Fibroblast of skin of back (primary cell): ENCODE measurements at regions not wholly inside any gene's neighbourhood (a gene's known extent, or its start where the extent isn't known, plus 50 kb on each side); places are given as distances from the start of the nearest gene placed in this dataset.

Experiments used
- DNase-seq: peaks from one replicate; pipeline ENCODE4 v3.0.0-alpha.2; 2013

DNA sequence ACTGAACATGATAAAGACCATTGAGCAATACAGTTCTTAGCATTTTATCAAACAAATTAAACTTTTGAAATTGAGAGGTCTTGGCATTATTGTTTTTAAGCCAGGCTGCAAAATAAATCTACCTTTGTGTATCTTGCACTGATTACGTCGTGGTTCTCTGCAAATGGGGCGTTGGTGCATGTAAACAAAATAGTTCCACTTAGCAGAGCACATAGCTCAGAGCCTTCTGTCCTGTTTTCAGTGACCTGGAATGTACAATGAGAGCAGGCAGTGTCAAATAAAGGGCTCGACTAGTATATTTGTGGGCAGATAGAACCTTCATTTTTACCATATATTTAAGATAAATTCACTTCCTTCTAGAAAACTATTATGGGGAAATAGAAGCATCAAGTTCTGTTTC lies 333.9 kb upstream of the SMIM30 start:
- no peak for DNase-seq

DNA sequence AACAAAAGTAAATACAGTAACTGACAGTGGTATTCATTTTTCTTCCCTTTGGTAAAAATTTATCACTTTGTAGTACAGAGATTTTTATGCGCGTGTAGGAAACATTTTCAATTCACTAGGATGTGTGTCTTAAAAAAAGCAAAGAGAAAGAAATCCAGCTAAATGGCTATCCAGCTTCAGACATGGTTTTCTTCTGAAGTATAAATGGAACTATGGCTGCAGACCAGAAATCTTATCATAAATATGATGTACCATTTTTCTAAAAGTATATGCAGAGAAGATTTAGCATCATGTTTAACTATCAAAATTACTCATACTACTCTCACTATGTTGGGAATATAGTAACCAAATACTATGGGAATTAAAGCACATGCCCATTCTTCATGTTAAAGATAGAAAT lies 328.4 kb upstream of the SMIM30 start:
- DNase-seq: no peak

DNA sequence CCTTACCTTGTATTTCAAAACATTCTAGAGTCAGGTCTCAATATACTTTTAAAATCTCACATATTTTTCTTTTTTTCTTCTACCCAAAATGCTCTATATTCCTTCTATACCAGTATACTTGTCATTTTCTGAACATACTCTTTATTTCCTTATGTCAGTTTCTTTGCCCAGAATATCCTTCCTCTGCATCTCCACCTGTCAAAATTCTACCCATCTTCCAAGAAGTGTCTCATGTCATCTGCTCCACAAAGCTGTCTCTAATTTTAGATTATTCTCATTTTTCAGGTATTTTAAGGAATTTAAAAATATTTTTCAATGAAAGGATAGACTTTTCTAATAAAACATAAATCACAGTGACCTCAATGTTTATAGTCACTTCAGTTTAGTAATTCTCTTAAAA lies 328.0 kb upstream of the SMIM30 start:
- no peak for DNase-seq

DNA sequence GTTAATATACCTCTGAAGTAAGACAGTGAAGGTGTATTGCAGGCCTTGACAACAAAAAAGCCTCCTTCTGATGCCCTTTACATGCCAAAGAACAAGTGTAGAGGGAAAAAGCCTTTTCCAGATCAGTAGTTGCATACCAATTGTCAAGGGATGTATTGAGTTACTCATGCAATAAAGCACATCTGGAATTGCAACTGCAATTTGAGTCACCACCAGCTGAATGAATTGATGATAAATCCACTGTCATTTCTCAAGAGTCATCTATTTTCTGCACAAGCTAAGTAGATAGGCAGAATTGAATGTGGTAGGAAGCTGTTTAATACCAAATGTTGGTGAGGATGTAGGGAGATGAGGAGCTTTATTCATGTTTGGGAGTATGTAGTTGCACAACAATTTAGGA lies 325.9 kb upstream of the SMIM30 start:
- DNase-seq: no peak

DNA sequence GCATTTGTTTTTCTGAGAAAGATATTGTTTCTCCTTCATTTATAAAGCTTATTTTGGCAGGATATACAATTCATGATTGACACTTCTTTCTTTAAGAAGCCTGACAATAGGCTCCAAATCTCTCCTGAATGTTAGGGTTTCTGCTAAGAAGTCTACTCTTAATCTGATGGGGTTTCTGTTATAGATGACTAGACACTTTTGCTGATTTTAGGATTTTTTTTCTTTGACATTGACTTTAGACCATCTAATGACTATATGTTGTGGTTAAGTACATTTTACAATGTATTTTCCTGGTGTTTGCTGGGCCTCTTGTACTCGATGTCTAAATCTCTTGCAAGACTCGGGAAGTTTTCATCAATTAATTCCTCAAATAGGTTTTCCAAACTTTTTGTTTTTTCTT lies 321.8 kb upstream of the SMIM30 start:
- no peak for DNase-seq

DNA sequence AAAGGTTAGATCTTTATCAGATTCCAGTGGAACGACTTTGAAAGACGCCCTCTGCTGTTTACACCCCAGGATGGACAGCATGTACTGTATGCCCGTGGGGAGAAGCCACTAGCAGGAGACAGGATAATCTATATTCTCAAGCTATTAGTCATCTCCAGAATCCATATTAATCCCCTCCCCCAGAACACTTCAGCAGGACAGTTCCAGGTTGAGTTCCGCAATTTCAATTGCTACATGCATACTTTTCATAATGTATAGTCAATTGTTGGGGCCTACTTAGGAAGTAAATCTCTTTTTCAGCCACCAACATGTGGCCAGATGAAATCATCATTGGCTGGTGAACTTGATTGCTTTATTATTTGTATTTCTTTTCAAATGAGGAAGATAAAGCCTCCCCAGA lies 313.1 kb upstream of the SMIM30 start:
- no peak for DNase-seq

- no peak for DNase-seq
These were observed 305.9 kb upstream of the SMIM30 start for GRCh38 chr7:113424185-113424817.

DNA sequence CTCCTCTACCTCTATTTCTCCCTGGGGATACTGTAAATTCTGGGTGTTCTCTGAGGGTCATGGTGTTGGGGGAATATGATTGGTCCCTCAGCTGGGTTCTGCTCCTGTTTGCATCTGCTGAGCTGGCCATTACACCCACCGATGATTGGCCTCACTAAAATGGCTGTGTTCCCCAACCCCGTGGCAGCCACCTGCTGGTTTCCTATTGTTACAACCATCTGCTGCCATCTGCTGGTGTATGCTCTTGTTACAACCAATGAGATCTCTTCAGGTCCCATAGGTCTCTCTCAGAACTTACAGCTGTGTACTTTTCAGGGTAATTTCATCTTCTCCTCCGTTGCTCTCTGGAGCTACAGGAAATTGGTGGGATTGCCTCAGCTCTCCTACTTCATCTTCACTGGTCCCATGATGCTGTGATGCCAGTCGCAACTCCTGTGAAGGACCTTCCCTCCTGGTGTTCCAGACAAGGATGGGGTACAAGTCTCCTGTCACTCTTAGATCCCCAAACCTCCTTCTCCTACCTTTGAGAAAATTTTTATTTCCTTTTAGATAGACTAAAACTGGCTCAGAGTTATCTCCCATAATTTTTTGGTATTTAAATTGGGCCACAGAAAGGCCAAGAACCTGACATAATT lies 303.5 kb upstream of the SMIM30 start:
- DNase-seq: peak; percentile 78

- DNase-seq: no peak
These were observed 296.2 kb upstream of the SMIM30 start for GRCh38 chr7:113414401-113415035.

GRCh38 chr7:113412410-113412809 lies 294.1 kb upstream of the SMIM30 start:
- DNase-seq: no peak

GRCh38 chr7:113410796-113411195 lies 292.4 kb upstream of the SMIM30 start:
- no peak for DNase-seq

DNA sequence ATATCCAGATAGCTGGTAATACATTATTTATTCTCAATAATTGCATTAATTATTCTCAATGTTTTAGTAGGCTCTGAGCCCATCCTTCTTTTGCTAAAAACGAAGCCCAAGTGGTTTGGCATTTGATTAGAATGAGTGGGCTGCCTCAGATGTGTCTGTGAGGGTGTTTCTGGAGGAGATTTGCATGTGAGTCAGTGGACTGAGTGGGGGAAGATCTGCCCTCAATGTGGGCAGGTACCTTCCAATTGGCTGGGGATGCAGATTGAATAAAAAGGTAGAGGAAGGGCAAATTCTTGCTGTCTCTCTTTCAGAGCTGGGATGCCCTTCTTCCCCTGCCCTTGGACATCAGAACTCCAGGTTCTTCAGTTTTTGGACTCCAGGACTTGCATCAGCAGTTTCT lies 290.6 kb upstream of the SMIM30 start:
- no peak for DNase-seq

DNA sequence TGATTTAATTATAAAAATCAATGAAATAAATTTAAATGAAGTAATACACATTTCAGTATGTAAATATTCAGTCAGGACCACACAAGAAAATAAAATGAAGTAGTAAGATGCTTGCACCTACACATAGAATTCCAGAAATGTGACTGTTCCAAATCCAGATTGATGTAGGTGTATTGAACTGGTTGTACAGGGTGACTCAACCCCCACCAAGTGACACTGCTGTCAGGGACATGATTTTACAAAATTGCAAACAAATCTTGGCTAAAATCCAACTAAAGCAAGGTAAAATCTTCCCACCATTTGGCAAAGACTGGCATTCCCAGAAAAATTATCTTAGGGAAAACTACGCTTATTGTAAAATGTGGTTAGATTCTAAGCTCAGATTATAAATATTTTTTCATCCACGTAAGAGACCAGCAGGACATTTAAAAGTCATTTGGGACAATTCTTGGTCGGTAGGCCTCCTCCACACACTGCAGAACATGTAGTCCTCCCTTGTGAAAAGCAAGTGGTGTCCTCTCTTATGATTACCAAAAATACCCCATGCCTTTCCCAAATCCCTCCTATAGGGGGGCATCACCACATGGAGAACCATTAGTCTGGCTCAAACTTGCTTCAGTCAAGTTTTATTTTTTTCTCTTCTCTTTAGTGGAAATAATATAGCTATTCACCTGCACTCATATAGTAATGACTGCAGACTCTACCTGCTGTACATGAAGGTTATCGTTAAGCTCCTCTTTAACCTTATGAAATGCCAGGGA lies 287.1 kb upstream of the SMIM30 start:
- no peak for DNase-seq

GRCh38 chr7:113404245-113404644 lies 285.9 kb upstream of the SMIM30 start:
- DNase-seq: no peak

GRCh38 chr7:113402482-113402881 lies 284.1 kb upstream of the SMIM30 start:
- DNase-seq: no peak

DNA sequence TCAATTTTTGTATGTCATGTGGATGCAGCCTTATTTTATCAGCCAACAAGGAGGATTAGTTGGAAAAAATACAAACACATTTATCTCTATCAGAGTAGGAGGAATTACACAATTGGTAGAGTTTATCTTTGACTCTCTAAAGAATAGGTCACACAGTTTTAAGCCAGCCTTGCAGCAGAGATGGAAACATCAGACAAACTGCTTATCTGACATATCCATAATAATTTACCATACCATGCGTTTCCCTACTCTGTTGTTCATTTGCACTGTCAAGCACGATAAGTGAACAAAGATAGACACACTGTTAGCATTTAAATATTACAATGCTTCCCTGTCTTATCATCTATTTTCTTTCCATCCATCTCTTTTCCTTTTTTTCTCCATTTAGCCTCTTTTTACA lies 283.7 kb upstream of the SMIM30 start:
- DNase-seq: no peak

GRCh38 chr7:113394856-113395255 lies 276.5 kb upstream of the SMIM30 start:
- no peak for DNase-seq

GRCh38 chr7:113392841-113393540 lies 274.6 kb upstream of the SMIM30 start:
- DNase-seq: no peak

- DNase-seq: no peak
These were observed 274.1 kb upstream of the SMIM30 start for GRCh38 chr7:113392421-113392820.

- no peak for DNase-seq
These were observed 270.8 kb upstream of the SMIM30 start for GRCh38 chr7:113389112-113389646.

- no peak for DNase-seq
These were observed 265.3 kb upstream of the SMIM30 start for GRCh38 chr7:113383638-113384037.

DNA sequence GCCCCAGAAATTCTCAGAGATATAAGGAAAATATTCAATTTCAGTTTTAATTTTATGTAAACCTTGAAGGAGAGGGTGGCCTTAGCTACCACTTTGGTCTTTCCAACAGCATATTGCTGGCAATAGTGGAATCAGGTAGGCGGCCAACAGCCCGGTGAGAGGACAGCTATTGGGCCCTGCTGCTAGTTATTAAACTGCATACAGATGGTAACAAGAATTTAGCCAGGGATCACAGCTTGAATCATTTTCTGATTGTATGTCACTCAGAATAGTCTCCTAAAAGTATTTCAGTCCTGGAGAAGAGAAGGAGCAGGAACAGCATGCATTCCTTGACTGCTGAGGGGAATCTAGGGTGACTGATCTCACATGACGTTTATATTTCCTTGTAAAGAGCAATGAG lies 261.4 kb upstream of the SMIM30 start:
- DNase-seq: no peak

- no peak for DNase-seq
These were observed 256.6 kb upstream of the SMIM30 start for GRCh38 chr7:113374955-113375354.
